ENCODE measurements at regions not wholly inside any gene's neighbourhood (a gene's known extent, or its start where the extent isn't known, plus 50 kb on each side); places are given as distances from the start of the nearest gene placed in this dataset.
"Not testable (repeated sequence)": the region's sequence is repeated elsewhere in the genome, so short reads cannot be mapped to it uniquely, and the experiment has no call there.

GRCh38 chr12:102728506-102729242 lies 188.4 kb downstream of the PAH start:
- DNase-seq (ENCODE audit: low read depth in 1 of 2, low spot score in 1 of 2), result no peak

GRCh38 chr12:102726686-102727085 lies 190.4 kb downstream of the PAH start:
- no peak for DNase-seq (ENCODE audit: low read depth in 1 of 2, low spot score in 1 of 2)

GRCh38 chr12:102722147-102722546 lies 194.9 kb downstream of the PAH start:
- DNase-seq (ENCODE audit: low read depth in 1 of 2, low spot score in 1 of 2), result no peak

GRCh38 chr12:102708108-102708507 lies 208.9 kb downstream of the PAH start:
- no peak for DNase-seq (ENCODE audit: low read depth in 1 of 2, low spot score in 1 of 2)

- DNase-seq (ENCODE audit: low read depth in 1 of 2, low spot score in 1 of 2), result peak in 1 of 2 donors; percentile 7
These were observed 214.5 kb downstream of the PAH start for GRCh38 chr12:102702447-102703114.

GRCh38 chr12:102696045-102696444 lies 215.7 kb upstream of the IGF1 start:
- DNase-seq (ENCODE audit: low read depth in 1 of 2, low spot score in 1 of 2), result no peak

GRCh38 chr12:102694903-102695302 lies 214.5 kb upstream of the IGF1 start:
- DNase-seq (ENCODE audit: low read depth in 1 of 2, low spot score in 1 of 2), result no peak

GRCh38 chr12:102691773-102692555 lies 211.6 kb upstream of the IGF1 start:
- no peak for DNase-seq (ENCODE audit: low read depth in 1 of 2, low spot score in 1 of 2)

- no peak for DNase-seq (ENCODE audit: low read depth in 1 of 2, low spot score in 1 of 2)
These were observed 209.9 kb upstream of the IGF1 start for GRCh38 chr12:102690253-102690652.

GRCh38 chr12:102689701-102690100 lies 209.3 kb upstream of the IGF1 start:
- DNase-seq (ENCODE audit: low read depth in 1 of 2, low spot score in 1 of 2), result no peak

GRCh38 chr12:102687523-102687922 lies 207.2 kb upstream of the IGF1 start:
- no peak for DNase-seq (ENCODE audit: low read depth in 1 of 2, low spot score in 1 of 2)

- DNase-seq (ENCODE audit: low read depth in 1 of 2, low spot score in 1 of 2), result no peak
These were observed 205.5 kb upstream of the IGF1 start for GRCh38 chr12:102685841-102686240.

- DNase-seq (ENCODE audit: low read depth in 1 of 2, low spot score in 1 of 2), result no peak
These were observed 204.8 kb upstream of the IGF1 start for GRCh38 chr12:102685172-102685571.

GRCh38 chr12:102682366-102683289 lies 202.3 kb upstream of the IGF1 start:
- DNase-seq (ENCODE audit: low read depth in 1 of 2, low spot score in 1 of 2), result no peak

GRCh38 chr12:102681747-102682146 lies 201.4 kb upstream of the IGF1 start:
- DNase-seq (ENCODE audit: low read depth in 1 of 2, low spot score in 1 of 2), result no peak

GRCh38 chr12:102681309-102681708 lies 200.9 kb upstream of the IGF1 start:
- DNase-seq (ENCODE audit: low read depth in 1 of 2, low spot score in 1 of 2), result no peak

GRCh38 chr12:102680304-102680703 lies 199.9 kb upstream of the IGF1 start:
- no peak for DNase-seq (ENCODE audit: low read depth in 1 of 2, low spot score in 1 of 2)

- no peak for DNase-seq (ENCODE audit: low read depth in 1 of 2, low spot score in 1 of 2)
These were observed 196.4 kb upstream of the IGF1 start for GRCh38 chr12:102676812-102677211.

GRCh38 chr12:102675672-102676071 lies 195.3 kb upstream of the IGF1 start:
- DNase-seq (ENCODE audit: low read depth in 1 of 2, low spot score in 1 of 2), result no peak

GRCh38 chr12:102673606-102674005 lies 193.2 kb upstream of the IGF1 start:
- DNase-seq (ENCODE audit: low read depth in 1 of 2, low spot score in 1 of 2), result no peak

GRCh38 chr12:102672212-102672611 lies 191.8 kb upstream of the IGF1 start:
- DNase-seq (ENCODE audit: low read depth in 1 of 2, low spot score in 1 of 2), result not testable (repeated sequence)

Measured in activated CD4-positive, alpha-beta T cell treated with anti-CD3 and anti-CD28 coated beads, Interleukin-2, amount 50 U/mL, for 24 hours (primary cell).